Stimulated activated CD8-positive, alpha-beta memory T cell treated with anti-CD3 and anti-CD28 coated beads, Interleukin-2, amount 100 ng/mL, for 48 hours (primary cell): ENCODE measurements at regions not wholly inside any gene's neighbourhood (a gene's known extent, or its start where the extent isn't known, plus 50 kb on each side); places are given as distances from the start of the nearest gene placed in this dataset.
"Not testable (repeated sequence)": the region's sequence is repeated elsewhere in the genome, so short reads cannot be mapped to it uniquely, and the experiment has no call there.

Source experiments
- DNase-seq, 2 donors: peaks; one replicate each; pipeline ENCODE4 v3.0.0-alpha.2; 2020; ENCODE audit warnings: low read depth in 2 of 2

GRCh38 chr17:51387986-51388385 lies 127.6 kb downstream of the UTP18 start:
- no peak for DNase-seq

DNA sequence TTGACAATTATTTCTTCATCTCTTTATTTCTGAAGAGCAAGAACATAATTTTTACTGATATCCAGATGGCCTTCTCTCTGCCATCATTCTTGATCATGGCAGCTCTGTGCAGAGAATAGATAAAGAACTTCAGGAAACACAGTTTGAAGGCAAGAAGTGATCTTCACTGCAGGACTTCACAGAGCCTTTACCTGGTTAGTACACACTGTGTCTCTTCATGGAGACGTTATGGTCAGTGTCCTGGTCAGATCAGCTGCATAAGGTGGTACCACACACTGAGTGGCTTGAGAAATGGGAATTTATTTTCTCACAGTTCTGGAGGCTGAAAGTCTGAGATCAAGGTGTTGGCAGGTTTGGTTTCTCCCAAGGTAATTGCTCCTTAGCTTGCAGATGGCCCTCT lies 129.5 kb downstream of the UTP18 start:
- no peak for DNase-seq

DNA sequence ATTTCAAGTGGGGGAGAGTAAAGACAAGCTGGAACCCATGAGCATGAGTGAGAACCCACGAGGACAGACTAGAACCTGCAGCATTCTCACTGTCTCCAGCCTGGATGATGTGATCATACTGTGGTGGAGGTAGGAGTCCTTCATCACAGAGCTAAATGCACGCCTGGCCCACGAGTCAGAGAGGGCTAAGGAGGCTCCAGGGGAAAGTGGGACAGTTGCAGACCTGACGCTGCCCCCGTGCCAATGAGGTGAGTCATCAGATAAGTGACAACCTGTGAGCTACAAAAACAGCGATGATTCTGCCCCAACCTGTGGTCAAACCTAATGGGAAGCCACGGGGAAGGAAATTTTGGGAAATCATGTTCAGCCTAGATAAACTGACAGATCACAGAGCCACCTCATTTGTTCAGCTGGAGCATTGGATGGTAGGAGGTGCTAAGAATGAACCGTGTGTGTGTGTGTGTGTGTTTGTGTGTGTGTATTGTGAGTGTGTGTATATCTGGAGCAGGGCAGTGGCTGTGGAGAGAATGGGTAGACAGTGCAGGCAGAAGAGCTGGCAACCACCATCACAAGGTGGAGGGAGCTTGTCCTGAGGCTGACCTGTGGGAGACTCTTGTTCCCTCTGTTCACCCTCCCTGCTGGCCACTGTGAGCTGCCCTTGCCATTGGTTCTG lies 131.8 kb downstream of the UTP18 start:
- DNase-seq: no peak

DNA sequence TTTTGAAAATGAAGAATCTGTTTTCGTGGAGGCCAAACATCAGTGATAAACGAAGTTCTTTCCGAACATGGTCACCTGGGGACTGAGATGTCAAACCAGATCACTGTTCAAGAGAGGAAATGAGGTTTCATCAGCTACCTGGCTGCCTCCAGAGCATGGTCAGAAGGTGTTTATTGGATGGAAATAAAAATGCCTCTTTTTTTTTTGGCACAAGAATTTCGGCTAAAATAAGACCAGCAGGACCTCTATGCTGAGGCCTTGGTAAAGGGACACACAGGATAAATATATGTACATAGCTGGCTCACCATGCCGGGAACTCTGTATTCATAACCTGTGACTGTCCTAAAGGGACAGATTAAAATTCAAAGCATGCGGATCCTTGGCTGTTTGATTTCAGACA lies 135.3 kb downstream of the UTP18 start:
- no peak for DNase-seq

GRCh38 chr17:51397361-51398127 lies 137.2 kb downstream of the UTP18 start:
- DNase-seq: no peak

DNA sequence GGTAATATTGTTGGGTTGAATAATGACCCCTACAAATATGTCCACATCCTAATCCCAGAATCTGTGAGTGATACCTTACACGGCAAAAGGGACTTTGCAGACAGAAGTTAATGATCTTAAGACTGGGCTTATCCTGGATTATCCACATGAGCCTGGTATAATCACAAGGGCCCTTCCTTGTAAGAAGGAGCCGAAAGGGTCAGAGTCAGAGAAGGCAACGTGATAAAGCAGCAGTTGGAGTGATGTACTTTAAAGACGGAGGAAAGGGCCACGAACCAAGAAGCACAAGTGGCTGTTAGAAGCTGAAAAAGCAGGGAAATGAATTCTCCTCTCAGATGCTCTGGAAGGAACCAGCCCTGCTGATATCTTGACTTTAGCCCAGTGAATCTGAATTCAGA lies 137.8 kb downstream of the UTP18 start:
- no peak for DNase-seq

DNA sequence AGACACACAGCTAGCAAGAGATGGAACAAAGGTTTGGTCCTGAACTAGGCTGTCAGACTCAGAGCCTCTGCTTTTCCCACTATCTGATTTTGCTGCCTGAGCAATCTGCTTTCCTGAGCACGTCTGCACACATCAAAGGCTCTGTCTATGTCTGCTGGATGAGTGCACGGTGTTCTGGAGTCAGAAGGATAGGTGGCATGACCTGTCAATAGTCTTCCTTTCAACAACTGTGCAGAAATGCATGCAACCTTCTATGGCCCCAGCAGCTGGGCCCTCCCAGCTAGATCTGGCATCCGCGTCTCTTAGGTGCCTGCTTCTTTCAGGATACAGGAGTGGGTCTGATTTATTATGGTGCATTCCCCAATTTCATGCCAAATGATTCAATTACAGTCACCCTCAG lies 138.3 kb downstream of the UTP18 start:
- DNase-seq: no peak

DNA sequence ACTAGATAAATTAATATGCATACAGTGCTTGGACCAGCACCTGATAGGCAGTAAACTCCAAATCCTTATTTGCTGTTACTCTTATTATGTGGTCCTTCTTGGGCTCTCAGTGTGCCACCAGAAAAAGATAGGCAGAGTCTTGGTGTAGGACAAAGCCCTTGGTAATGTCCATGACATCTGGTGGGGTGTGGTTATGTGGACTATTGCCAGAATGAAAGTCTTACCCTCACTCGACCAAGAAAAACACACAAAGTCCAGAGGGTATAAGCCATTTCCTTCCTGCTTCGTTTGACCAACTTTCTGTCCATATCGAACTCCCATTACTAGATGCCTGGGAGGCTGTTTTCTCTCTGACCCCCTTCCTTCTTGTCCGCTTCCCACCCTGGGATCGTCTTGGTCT lies 140.9 kb downstream of the UTP18 start:
- no peak for DNase-seq

DNA sequence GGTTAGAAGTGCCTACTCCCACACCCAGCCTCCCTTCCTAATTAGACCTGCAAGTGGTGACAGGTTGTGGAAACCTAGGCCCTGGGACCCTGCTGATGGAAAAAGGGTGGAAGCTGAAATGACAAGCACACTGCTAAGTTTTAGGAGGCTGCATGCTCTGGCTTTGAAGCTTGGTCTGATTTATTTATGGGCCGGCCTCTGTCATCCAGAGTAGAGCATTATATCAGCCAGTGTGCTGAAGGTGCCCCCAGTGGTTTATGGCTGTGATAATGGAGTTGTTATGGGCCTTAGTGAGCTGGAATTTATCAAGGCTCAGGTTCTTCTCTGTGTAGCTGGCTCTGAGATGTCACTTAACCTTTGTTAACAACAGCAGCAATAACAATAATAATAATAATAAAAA lies 142.6 kb downstream of the UTP18 start:
- no peak for DNase-seq

DNA sequence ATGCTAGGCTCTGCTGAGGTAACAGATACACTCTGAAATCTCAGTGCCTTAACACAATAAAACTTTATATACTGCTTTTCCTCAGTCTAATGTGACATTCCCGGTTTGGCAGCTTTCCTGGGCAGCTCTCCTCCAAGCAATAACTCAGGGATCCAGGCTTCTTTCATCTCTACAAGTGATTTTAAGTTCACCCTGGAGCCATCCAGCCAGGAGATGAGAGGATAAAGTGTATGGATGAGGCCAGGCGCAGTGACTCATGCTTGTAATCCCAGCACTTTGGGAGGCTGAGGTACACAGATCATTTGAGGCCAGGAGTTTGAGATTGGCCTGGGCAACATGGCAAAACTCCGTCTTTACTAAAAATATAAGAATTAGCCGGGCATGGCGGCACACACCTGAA lies 147.2 kb downstream of the UTP18 start:
- no peak for DNase-seq

DNA sequence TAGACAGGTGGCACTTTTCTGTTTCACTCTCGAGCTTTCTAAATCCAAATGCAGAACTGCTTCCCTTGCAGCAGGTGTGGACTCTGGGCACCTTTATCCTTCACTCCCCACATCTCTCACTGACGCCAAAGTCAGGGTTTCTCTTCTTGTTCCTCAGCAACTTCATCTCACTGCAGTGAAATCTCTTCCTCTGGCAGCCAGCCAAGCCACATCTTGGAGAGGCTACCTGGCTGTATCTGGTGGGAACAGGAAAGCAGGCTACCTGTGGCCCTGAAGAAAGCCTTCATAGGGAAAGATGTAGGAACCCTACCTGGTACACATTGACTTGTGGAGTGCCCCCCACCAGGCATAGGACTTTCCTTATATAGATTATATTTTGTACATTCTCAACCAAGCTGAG lies 159.1 kb downstream of the UTP18 start:
- DNase-seq: no peak

DNA sequence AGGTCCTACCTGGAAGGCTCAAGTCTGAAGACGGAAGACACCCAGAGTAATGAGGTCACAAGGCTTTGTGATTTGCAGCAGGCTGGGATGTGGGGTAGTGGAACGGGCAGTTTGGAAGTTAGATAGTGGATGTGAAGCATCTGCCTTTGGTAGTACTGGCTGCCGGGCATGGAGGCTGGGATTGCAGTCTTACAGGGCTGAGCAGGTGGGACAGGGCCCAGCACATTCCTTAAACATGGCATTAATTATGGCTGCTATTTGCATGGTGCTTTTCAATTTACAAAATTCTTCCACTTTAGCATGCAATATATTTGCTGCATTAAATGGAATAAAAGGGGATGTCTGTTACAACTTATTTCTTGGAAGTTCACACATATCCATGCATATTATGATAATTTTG lies 161.2 kb downstream of the UTP18 start:
- no peak for DNase-seq

DNA sequence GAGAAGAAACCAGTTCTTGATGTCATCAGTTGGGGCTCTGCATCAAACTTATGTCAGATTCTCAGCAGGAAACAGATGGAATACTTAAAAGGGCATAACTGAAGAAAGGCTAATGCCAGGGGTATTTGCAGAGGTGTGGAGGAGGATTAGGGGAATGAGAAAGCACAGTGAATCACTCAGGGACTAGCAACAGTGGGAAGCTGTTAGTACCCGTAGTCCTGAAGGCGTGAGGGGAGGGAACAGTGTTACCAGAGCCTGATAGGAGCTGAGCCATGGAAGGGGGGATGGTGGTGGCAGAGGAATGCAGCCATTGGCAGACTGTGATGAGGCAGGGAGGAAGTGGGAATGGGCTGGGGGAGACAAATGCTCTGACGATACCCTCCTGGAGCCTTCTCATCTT lies 162.3 kb downstream of the UTP18 start:
- DNase-seq: no peak

- no peak for DNase-seq
Measured at GRCh38 chr17:51423421-51424160, 163.2 kb downstream of the UTP18 start.

- no peak for DNase-seq
Measured at GRCh38 chr17:51425773-51426172, 165.4 kb downstream of the UTP18 start.

- no peak for DNase-seq
Measured at GRCh38 chr17:51427323-51427811, 167.0 kb downstream of the UTP18 start.

DNA sequence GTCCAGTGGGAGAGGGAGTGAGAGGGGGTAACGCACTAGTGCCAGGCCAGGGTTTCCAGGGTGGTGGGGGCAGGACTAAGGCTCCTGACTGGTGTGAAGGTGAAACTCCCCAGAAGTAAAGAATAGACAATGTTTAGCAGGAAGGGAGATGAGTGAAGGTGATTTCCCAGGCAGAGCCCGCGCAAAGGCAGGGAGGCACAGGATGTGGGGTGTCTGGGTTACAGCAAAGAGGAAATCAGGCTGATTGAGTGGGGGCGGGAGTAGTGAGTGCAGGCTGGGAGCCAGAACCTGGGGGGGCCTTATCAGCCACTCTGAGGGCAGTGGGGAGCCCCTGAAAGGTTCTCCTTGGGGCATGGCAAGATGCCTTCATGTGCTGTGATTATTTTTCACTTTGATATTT lies 167.5 kb downstream of the UTP18 start:
- peak; percentile 26 to 31 for DNase-seq

DNA sequence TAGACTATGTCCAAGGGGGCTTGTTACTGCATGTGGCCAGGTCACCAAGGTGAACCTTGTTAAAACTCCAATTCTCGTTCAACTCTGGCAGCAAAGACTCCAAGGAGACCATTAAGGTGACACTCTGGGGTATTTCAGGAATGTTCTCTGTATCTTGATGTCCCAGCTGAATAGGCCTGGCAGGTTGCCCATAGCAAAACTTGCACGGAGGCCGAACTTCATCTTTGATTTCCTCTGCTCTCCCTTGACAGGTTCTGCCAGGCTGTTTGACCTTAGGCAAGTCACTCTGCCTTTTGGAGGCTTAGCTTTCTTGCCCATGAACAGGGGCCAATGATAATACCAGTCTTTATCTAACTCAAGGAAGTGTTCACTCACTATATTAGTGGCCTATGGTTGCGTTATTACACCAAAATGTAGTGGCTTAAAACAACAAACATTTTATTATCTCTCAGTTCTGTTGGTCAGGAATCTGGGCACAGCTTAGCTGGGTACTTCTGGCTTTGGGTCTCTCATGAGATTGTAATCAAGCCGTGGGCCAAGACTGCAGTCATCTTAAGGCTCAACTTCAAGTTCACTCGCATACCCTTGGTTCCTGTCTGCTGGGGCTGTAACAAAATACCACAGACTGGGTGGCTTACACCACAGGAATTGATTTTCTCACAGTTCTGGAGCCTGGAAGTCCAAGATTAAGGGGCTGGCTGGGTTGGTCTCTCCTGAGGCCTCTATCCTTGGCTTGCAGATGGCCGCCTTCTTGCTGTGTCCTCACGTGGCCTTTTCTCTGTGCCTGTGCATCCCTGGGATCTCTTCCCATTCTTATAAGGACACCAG lies 168.5 kb downstream of the UTP18 start:
- DNase-seq: no peak

DNA sequence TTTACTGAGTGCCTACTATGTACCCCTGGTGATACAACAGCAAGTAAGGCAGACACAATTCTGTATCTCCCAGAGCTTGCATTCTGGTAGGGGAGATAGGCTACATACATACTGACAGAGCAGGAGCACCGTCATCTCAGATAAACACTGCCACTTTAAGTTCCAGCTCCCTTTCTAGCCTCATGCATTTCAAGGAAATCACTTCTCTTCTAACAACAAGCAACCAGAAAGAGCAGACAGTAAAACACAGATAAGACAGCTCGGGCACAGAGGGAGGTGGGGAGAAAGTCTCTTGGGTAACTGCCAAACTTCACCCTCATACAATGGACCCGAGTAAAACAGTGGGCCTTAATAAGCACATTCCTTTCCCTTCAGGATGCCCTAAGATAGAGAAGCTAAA lies 169.6 kb downstream of the UTP18 start:
- DNase-seq: not testable (repeated sequence)

- no peak for DNase-seq
Measured at GRCh38 chr17:51430591-51430990, 170.2 kb downstream of the UTP18 start.

GRCh38 chr17:51434434-51435170 lies 174.3 kb downstream of the UTP18 start:
- no peak for DNase-seq
